ENCODE measurements at regions not wholly inside any gene's neighbourhood (a gene's known extent, or its start where the extent isn't known, plus 50 kb on each side); places are given as distances from the start of the nearest gene placed in this dataset.

GRCh38 chr1:221795380-221795779 is 53.5 kb upstream of the DUSP10 start:
- H3K27me3 Mint-ChIP-seq (ENCODE audit: low read depth), result no peaks in the 10 kb centered on the region
- no peak overlapping the region for H3K27ac Mint-ChIP-seq
- peaks cover 2% of the 10 kb centered on the region for H3K36me3 Mint-ChIP-seq (ENCODE audit: low read depth)
- H3K4me3 Mint-ChIP-seq, result no peak overlapping the region
- H3K4me1 Mint-ChIP-seq (ENCODE audit: low read depth), result peaks cover 20% of the 10 kb centered on the region
- peaks cover 8% of the 10 kb centered on the region for H3K9me3 Mint-ChIP-seq
- peak; percentile 45 for DNase-seq (ENCODE audit: low spot score)

GRCh38 chr1:221794935-221795334 is 53.0 kb upstream of the DUSP10 start:
- Mint-ChIP-seq H3K4me3 (no peak overlapping the region), H3K4me1 (ENCODE audit: low read depth) (peaks cover 19% of the 10 kb centered on the region), H3K9me3 (peaks cover 6% of the 10 kb centered on the region), H3K27me3 (ENCODE audit: low read depth) (no peaks in the 10 kb centered on the region), H3K27ac (no peak overlapping the region), H3K36me3 (ENCODE audit: low read depth) (peaks cover 2% of the 10 kb centered on the region)
- DNase-seq (ENCODE audit: low spot score), result no peak

- Mint-ChIP-seq H3K4me3 (no peak overlapping the region), H3K27me3 (ENCODE audit: low read depth) (no peaks in the 10 kb centered on the region), H3K9me3 (no peaks in the 10 kb centered on the region), H3K4me1 (ENCODE audit: low read depth) (peaks cover 19% of the 10 kb centered on the region), H3K36me3 (ENCODE audit: low read depth) (no peaks in the 10 kb centered on the region), H3K27ac (peak overlapping the region; percentile 67)
- DNase-seq (ENCODE audit: low spot score), result peak; percentile 67
These were observed 52.3 kb upstream of the DUSP10 start for GRCh38 chr1:221794079-221794670.

- H3K4me1 Mint-ChIP-seq (ENCODE audit: low read depth), result peaks cover 20% of the 10 kb centered on the region
- H3K9me3 Mint-ChIP-seq, result no peaks in the 10 kb centered on the region
- H3K27ac Mint-ChIP-seq, result no peak overlapping the region
- no peaks in the 10 kb centered on the region for H3K27me3 Mint-ChIP-seq (ENCODE audit: low read depth)
- no peak for DNase-seq (ENCODE audit: low spot score)
- no peak overlapping the region for H3K4me3 Mint-ChIP-seq
- H3K36me3 Mint-ChIP-seq (ENCODE audit: low read depth), result no peaks in the 10 kb centered on the region
These were observed 51.7 kb upstream of the DUSP10 start for GRCh38 chr1:221793439-221794078.

GRCh38 chr1:221791846-221792245 is 50.0 kb upstream of the DUSP10 start:
- no peaks in the 10 kb centered on the region for H3K9me3 Mint-ChIP-seq
- no peak overlapping the region for H3K4me3 Mint-ChIP-seq
- no peaks in the 10 kb centered on the region for H3K27me3 Mint-ChIP-seq (ENCODE audit: low read depth)
- H3K36me3 Mint-ChIP-seq (ENCODE audit: low read depth), result no peaks in the 10 kb centered on the region
- peaks cover 20% of the 10 kb centered on the region for H3K4me1 Mint-ChIP-seq (ENCODE audit: low read depth)
- no peak for DNase-seq (ENCODE audit: low spot score)
- H3K27ac Mint-ChIP-seq, result no peak overlapping the region

Data from T-helper 2 cell treated with Interferon-gamma antibody and Interleukin-4, amounts not matched to agents 5 μg/mL and 100 μg/mL, for 36 hours (primary cell).